ENCODE measurements at regions not wholly inside any gene's neighbourhood (a gene's known extent, or its start where the extent isn't known, plus 50 kb on each side); places are given as distances from the start of the nearest gene placed in this dataset.
A peak's percentile ranks its signal among the peaks of the same experiment; 100 is the strongest.

GRCh38 chr4:72679666-72680065 is 110.6 kb upstream of the ADAMTS3 start:
- Histone ChIP-seq H3K36me3 (no peaks in the 10 kb centered on the region), H3K4me3 (no peak overlapping the region), H3K9me3 (no peaks in the 10 kb centered on the region), H3K4me1 (no peaks in the 10 kb centered on the region), H3K27me3 (no peaks in the 10 kb centered on the region), H3K27ac (no peak overlapping the region)
- DNase-seq (no peak), FAIRE-seq (no peak), ATAC-seq (no peak)
- 60 to 85% methylated on average over 2 of the region's 2 CpGs for WGBS, 2 donors
- TF ChIP-seq, protein P1, sequence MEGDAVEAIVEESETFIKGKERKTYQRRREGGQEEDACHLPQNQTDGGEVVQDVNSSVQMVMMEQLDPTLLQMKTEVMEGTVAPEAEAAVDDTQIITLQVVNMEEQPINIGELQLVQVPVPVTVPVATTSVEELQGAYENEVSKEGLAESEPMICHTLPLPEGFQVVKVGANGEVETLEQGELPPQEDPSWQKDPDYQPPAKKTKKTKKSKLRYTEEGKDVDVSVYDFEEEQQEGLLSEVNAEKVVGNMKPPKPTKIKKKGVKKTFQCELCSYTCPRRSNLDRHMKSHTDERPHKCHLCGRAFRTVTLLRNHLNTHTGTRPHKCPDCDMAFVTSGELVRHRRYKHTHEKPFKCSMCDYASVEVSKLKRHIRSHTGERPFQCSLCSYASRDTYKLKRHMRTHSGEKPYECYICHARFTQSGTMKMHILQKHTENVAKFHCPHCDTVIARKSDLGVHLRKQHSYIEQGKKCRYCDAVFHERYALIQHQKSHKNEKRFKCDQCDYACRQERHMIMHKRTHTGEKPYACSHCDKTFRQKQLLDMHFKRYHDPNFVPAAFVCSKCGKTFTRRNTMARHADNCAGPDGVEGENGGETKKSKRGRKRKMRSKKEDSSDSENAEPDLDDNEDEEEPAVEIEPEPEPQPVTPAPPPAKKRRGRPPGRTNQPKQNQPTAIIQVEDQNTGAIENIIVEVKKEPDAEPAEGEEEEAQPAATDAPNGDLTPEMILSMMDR (IDR thresholded peaks at IDR 0.05): no peak
- intact Hi-C loops (cut with DNase I): no loop called here

GRCh38 chr4:72677886-72678285 is 108.9 kb upstream of the ADAMTS3 start:
- no peaks in the 10 kb centered on the region for H3K36me3 ChIP-seq
- TF ChIP-seq, protein P1 (IDR thresholded peaks at IDR 0.05): no peak
- intact Hi-C loops (cut with DNase I): no loop called here
- DNase-seq: no peak
- no peak overlapping the region for H3K27ac ChIP-seq
- no peak overlapping the region for H3K4me3 ChIP-seq
- no peaks in the 10 kb centered on the region for H3K4me1 ChIP-seq
- H3K9me3 ChIP-seq: no peaks in the 10 kb centered on the region
- no peak for FAIRE-seq
- no peaks in the 10 kb centered on the region for H3K27me3 ChIP-seq
- ATAC-seq: no peak

- H3K27ac ChIP-seq: no peak overlapping the region
- no peak for FAIRE-seq
- TF ChIP-seq, protein P1 (IDR thresholded peaks at IDR 0.05): no peak
- no peaks in the 10 kb centered on the region for H3K4me1 ChIP-seq
- intact Hi-C loops (cut with DNase I): no loop called here
- no peaks in the 10 kb centered on the region for H3K27me3 ChIP-seq
- peak in 3 of 6 donors; percentile 10 to 37 (median 27) for DNase-seq
- peak in 2 of 4 donors; percentile 35 to 87 for ATAC-seq
- H3K36me3 ChIP-seq: no peaks in the 10 kb centered on the region
- H3K9me3 ChIP-seq: no peaks in the 10 kb centered on the region
- WGBS, 2 donors: 48 to 50% methylated on average over 4 of the region's 4 CpGs
- no peak overlapping the region for H3K4me3 ChIP-seq
Observed at GRCh38 chr4:72677265-72677664, 108.2 kb upstream of the ADAMTS3 start.

GRCh38 chr4:72671980-72672379 is 103.0 kb upstream of the ADAMTS3 start:
- TF ChIP-seq, protein P1 (IDR thresholded peaks at IDR 0.05): no peak
- no peaks in the 10 kb centered on the region for H3K36me3 ChIP-seq
- no peaks in the 10 kb centered on the region for H3K27me3 ChIP-seq
- no peaks in the 10 kb centered on the region for H3K4me1 ChIP-seq
- ATAC-seq: no peak
- WGBS, 2 donors: 87 to 91% methylated on average over 3 of the region's 3 CpGs
- no peak overlapping the region for H3K4me3 ChIP-seq
- DNase-seq: no peak
- H3K27ac ChIP-seq: no peak overlapping the region
- intact Hi-C loops (cut with DNase I): no loop called here
- H3K9me3 ChIP-seq: no peaks in the 10 kb centered on the region
- FAIRE-seq: no peak

DNA sequence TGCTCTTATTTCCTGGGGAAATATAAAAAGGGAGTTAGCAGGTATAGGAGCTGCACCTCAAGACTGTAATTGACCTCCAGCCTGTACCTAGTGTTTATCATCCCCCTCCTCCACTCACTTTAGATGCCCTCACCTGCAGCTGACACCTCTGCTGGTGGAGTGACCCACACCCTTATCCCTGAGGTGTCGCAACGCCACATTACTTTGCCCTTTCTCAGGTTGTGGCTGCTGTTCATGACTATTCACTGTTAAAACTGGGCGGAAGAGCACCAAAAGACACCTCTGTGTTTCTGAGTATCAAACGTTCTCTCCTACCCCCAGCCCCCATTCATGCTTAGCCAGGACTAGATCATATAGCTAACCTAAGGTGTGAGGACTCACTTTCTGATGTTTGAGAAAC is 101.5 kb upstream of the ADAMTS3 start:
- intact Hi-C loops (cut with DNase I): no loop called here
- ATAC-seq: no peak
- Histone ChIP-seq H3K9me3 (no peaks in the 10 kb centered on the region), H3K36me3 (no peaks in the 10 kb centered on the region), H3K4me3 (no peak overlapping the region), H3K27me3 (no peaks in the 10 kb centered on the region), H3K4me1 (no peaks in the 10 kb centered on the region), H3K27ac (no peak overlapping the region)
- DNase-seq: no peak
- FAIRE-seq: no peak
- WGBS, 2 donors: 68 to 74% methylated on average over 4 of the region's 4 CpGs
- TF ChIP-seq, protein P1 (IDR thresholded peaks at IDR 0.05): no peak

Data from pancreas (tissue), 10 donors.